Prostate gland (tissue), 2 donors: ENCODE measurements at regions not wholly inside any gene's neighbourhood (a gene's known extent, or its start where the extent isn't known, plus 50 kb on each side); places are given as distances from the start of the nearest gene placed in this dataset.

Experiments used
- DNase-seq: peaks from one replicate; pipeline ENCODE4 v3.0.0-alpha.2; 2019; ENCODE audit warnings: low spot score
- H3K27ac ChIP-seq, 2 donors: fragments of 200-600 bp; sonication (generic); 2 replicates each; pipeline ENCODE4 v1.5.1; 2017 to 2019
- H3K27me3 ChIP-seq: fragments of 200-600 bp; sonication (generic); replicated peaks from 2 replicates; pipeline ENCODE4 v1.5.1; 2019; ENCODE audit not compliant: insufficient read depth
- H3K36me3 ChIP-seq, 2 donors: fragments of 200-600 bp; sonication (generic); 1 replicate in 1 of 2; 2 replicates in 1 of 2; pipeline versions ENCODE4 v1.5.1 to v1.8.1; 2017 to 2019
- H3K4me1 ChIP-seq: fragments of 200-600 bp; sonication (generic); replicated peaks from 2 replicates; pipeline ENCODE4 v1.5.1; 2019
- H3K4me3 ChIP-seq, 2 donors: fragments of 200-600 bp; sonication (generic); 2 replicates each; pipeline ENCODE4 v1.5.1; 2017 to 2019
- H3K9me3 ChIP-seq: fragments of 200-600 bp; sonication (generic); 2 replicates; pipeline ENCODE4 v1.5.1; 2017
- POLR2A ChIP-seq: fragments of 450-650 bp; IDR thresholded peaks from one replicate; pipeline ENCODE4 v1.6.1; 2016; ENCODE audit warnings: antibody characterized with exemption, mild to moderate bottlenecking
- POLR2AphosphoS5 ChIP-seq: sonication (generic); formaldehyde crosslinking; IDR thresholded peaks from one replicate; pipeline ENCODE4 v1.6.1; 2017; ENCODE audit warnings: antibody characterized with exemption
- WGBS: methylation state at CpG from one replicate; pipeline ENCODE4 v1.1.5; 2018; 5-methylcytosine and 5-hydroxymethylcytosine counted together
- intact Hi-C: fragments of 100-400 bp; cut with DNase I; formaldehyde crosslinking; loops from one replicate; pipeline ENCODE4 v1.14.2; 2022
- TF ChIP-seq, protein P1 (sequence below), 4 experiments: fragments of 200-600 bp in 2 of 4; fragments of 450-650 bp in 2 of 4; sonication (generic) in 2 of 4; IDR thresholded peaks; 1 replicate in 3 of 4; 2 replicates in 1 of 4; pipeline ENCODE4 v1.5.1; 2016 to 2019; ENCODE audit warnings: antibody characterized with exemption in 4 of 4, mild to moderate bottlenecking in 2 of 4, moderate library complexity in 2 of 4

DNA sequence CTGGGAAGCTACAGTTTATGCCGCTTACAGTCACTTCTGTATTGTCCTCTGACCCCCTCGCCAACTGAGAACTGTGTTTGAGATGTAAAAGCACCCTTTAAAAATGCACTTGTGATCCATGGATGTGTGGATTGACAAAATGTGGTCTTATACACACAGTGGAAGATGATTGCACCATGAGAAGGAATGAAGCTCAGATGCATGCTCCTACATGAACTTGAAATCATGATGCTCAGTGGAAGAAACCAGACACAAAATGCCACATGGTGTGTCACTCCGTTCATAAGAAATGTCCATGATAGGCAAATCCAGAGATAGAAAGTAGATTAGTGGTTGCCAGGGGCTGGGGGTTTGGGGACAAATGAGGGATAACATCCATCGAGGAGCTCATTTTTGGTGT is 58.0 kb downstream of the PITPNM2 start:
- H3K4me3 ChIP-seq = no peak overlapping the region
- DNase-seq = no peak
- no peaks in the 10 kb centered on the region for H3K9me3 ChIP-seq
- H3K27ac ChIP-seq = no peak overlapping the region
- H3K4me1 ChIP-seq = peaks cover 8% of the 10 kb centered on the region
- WGBS = over 99% methylated on average over 4 of the region's 4 CpGs
- intact Hi-C loops = no loop called here
- no peaks in the 10 kb centered on the region for H3K27me3 ChIP-seq
- H3K36me3 ChIP-seq = no peaks in the 10 kb centered on the region
- TF ChIP-seq POLR2AphosphoS5 = no peak
- no peak for TF ChIP-seq POLR2A
- TF ChIP-seq, protein P1, sequence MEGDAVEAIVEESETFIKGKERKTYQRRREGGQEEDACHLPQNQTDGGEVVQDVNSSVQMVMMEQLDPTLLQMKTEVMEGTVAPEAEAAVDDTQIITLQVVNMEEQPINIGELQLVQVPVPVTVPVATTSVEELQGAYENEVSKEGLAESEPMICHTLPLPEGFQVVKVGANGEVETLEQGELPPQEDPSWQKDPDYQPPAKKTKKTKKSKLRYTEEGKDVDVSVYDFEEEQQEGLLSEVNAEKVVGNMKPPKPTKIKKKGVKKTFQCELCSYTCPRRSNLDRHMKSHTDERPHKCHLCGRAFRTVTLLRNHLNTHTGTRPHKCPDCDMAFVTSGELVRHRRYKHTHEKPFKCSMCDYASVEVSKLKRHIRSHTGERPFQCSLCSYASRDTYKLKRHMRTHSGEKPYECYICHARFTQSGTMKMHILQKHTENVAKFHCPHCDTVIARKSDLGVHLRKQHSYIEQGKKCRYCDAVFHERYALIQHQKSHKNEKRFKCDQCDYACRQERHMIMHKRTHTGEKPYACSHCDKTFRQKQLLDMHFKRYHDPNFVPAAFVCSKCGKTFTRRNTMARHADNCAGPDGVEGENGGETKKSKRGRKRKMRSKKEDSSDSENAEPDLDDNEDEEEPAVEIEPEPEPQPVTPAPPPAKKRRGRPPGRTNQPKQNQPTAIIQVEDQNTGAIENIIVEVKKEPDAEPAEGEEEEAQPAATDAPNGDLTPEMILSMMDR (IDR thresholded peaks at IDR 0.05) = no peak

DNA sequence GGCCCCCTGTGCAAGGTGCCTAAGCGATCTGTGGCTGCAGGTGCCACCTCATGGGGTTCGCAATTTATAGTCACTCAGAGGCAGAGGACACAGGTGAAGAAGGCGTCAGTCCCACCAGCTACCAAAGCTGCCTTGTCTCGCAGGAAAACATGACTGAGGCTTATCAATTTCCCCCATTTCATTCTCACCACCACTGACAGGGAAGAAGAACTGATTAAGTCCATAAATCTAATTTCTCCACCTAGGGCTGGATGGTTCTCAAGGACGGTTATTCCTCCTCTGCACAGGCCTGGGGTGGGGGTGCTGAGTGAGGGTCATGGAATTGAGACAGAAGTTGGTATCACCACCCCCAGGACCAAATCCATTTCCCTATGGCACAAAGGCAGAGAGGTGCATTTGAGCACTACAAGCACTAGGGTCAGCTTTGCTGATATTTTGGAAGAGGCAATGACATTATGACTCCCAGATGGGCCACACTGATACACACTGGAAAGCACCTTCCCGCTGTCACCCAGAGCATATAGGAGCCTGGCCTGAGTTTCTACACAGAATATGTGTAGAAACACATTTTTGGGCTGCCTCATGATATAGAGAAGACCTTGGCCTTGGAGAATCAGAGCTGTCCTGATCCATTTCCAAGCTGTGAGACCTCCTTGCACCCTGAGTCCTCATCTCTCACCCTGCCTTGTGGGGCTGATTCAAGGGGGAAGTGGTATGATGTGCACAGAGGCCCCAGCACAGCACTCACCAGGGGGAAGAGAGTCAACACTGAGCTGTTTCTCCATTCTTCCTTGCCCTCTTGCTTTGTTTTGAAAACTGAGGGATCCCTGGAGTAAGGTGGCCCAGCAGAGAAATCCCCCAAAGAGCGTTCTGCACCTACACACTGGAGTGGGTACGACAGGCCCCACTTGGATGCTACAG is 59.4 kb downstream of the PITPNM2 start:
- intact Hi-C loops = no loop called here

DNA sequence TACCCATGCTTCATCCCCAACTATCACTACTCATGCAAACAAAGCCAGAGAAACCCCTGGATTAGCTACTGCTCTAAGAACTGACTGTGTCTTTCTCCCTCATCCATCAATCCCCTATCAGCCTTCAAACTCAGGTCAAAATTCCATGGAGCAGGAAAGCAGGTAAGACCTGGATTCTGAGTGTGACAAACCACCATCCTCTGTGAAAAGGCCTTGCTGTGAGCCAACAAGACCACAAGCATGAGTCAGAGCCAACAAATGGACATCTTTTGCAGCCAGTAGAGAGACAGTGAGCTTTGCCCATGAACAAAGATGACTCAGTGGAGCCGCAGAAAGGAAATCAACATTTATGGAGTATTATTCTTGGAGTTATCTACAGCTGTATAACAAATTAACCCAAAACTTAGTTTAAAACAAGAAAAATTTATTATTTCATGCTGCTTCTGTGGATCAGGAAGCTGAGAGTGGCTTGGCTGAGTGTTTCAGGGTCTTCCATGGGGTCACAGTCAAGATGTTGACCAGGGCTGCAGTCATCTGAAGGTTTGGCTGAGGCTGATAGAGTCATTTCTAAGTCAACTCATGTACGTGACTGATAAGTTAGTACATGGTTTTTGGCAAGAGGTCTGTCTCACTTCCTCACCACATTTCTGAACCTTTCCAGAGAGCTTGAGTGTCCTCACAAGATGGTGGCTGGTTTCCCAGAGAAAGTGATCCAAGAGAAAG is 61.1 kb downstream of the PITPNM2 start:
- whole genome bisulfite sequencing = 64% methylated on average over 2 of the region's 2 CpGs
- no peaks in the 10 kb centered on the region for H3K36me3 ChIP-seq
- no peak for TF ChIP-seq POLR2A
- no peak for TF ChIP-seq POLR2AphosphoS5
- TF ChIP-seq, protein P1 (IDR thresholded peaks at IDR 0.05) = no peak
- intact Hi-C loops = no loop called here
- no peaks in the 10 kb centered on the region for H3K27me3 ChIP-seq
- H3K4me1 ChIP-seq = peaks cover 3% of the 10 kb centered on the region
- no peak for DNase-seq
- no peaks in the 10 kb centered on the region for H3K9me3 ChIP-seq
- no peak overlapping the region for H3K4me3 ChIP-seq
- no peak overlapping the region for H3K27ac ChIP-seq

More for the DNA sequence above, 59.4 kb downstream of the PITPNM2 start:
- no peaks in the 10 kb centered on the region for H3K9me3 ChIP-seq
- no peak overlapping the region for H3K27ac ChIP-seq
- WGBS = 98% methylated on average over 8 of the region's 8 CpGs
- H3K4me1 ChIP-seq = peaks cover 8% of the 10 kb centered on the region
- no peak for DNase-seq
- H3K4me3 ChIP-seq = no peak overlapping the region
- no peaks in the 10 kb centered on the region for H3K27me3 ChIP-seq
- H3K36me3 ChIP-seq = no peaks in the 10 kb centered on the region
- TF ChIP-seq POLR2AphosphoS5 (no peak), POLR2A (no peak)
- TF ChIP-seq, protein P1 (IDR thresholded peaks at IDR 0.05) = no peak

DNA sequence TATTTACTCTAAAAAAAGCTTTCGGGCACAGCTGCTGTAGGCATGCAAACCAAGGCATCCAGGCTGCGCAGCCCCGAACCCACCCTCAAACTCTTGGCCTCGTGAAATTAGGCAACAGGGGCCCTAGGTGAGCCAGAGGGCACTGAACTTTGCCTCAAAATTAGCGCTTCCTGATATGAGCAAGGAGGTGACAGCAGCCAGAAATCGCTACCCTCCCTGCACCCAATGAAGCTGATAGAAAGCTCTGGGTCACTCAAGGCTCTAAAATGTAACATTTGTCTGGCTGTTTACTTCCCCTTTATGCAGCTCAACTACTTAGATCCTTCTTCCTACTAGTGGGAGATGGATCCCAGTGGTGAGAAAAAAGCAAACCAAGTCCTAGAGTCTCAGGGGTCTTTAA is 61.8 kb downstream of the PITPNM2 start:
- DNase-seq = no peak
- Histone ChIP-seq H3K4me1 (no peaks in the 10 kb centered on the region), H3K4me3 (no peak overlapping the region), H3K36me3 (no peaks in the 10 kb centered on the region), H3K9me3 (no peaks in the 10 kb centered on the region), H3K27me3 (no peaks in the 10 kb centered on the region), H3K27ac (no peak overlapping the region)
- TF ChIP-seq POLR2A = no peak
- TF ChIP-seq, protein P1 (IDR thresholded peaks at IDR 0.05) = no peak
- no peak for TF ChIP-seq POLR2AphosphoS5
- intact Hi-C loops = no loop called here
- 91% methylated on average over 6 of the region's 6 CpGs for WGBS
